OCI-LY1 (cell line): ENCODE measurements at regions not wholly inside any gene's neighbourhood (a gene's known extent, or its start where the extent isn't known, plus 50 kb on each side); places are given as distances from the start of the nearest gene placed in this dataset.

Source experiments
- EZH2 ChIP-seq: fragments of 200-600 bp; sonication (generic), shearing (Covaris generic); IDR thresholded peaks from 2 replicates; pipeline ENCODE4 v1.8.0; 2017; ENCODE audit warnings: borderline replicate concordance, mixed run types, mild to moderate bottlenecking, antibody characterized with exemption, low read length, moderate library complexity, mixed read lengths
- TF ChIP-seq, protein P1 (sequence below): fragments of 200-600 bp; sonication (generic), shearing (Covaris generic); IDR thresholded peaks from 2 replicates; pipeline ENCODE4 v1.5.1; 2017; ENCODE audit warnings: mild to moderate bottlenecking, antibody characterized with exemption, low read length, moderate library complexity, mixed read lengths

DNA sequence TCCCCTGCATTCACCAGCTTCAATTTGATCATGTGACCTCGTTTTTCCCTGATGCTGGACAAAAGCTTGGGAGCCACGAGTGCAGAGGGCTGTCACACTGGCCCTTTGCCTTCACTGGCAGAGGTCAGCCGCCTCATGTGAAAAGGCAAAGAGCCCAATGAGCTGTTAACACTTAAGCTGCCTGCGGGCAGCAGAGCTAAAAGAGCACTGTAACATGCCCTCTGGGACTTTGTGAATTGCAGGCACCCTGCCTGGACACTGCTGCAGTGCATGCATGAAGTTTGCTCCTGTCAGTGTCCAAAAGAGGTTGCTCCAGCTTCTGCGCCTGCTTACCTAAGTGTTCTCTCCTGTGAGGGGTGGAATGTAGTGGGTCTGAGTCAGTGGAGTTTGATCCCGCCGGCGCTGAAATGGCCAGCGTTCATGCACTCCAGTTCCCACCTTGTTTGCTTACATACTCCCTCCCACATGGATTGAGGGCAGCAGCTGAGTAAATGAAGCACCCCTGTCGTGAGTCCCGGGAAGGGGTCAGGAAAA lies 193.7 kb downstream of the RFC3 start:
- TF ChIP-seq, protein P1, sequence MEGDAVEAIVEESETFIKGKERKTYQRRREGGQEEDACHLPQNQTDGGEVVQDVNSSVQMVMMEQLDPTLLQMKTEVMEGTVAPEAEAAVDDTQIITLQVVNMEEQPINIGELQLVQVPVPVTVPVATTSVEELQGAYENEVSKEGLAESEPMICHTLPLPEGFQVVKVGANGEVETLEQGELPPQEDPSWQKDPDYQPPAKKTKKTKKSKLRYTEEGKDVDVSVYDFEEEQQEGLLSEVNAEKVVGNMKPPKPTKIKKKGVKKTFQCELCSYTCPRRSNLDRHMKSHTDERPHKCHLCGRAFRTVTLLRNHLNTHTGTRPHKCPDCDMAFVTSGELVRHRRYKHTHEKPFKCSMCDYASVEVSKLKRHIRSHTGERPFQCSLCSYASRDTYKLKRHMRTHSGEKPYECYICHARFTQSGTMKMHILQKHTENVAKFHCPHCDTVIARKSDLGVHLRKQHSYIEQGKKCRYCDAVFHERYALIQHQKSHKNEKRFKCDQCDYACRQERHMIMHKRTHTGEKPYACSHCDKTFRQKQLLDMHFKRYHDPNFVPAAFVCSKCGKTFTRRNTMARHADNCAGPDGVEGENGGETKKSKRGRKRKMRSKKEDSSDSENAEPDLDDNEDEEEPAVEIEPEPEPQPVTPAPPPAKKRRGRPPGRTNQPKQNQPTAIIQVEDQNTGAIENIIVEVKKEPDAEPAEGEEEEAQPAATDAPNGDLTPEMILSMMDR = no peak
- no peak for TF ChIP-seq EZH2
